Neuronal stem cell (in vitro differentiated cells): ENCODE measurements at regions not wholly inside any gene's neighbourhood (a gene's known extent, or its start where the extent isn't known, plus 50 kb on each side); places are given as distances from the start of the nearest gene placed in this dataset.

ENCODE experiments used
- DNase-seq: peaks from one replicate; pipeline ENCODE4 v3.0.0-alpha.2; 2013; ENCODE audit warnings: low spot score
- H2AFZ ChIP-seq: one replicate; pipeline ENCODE4 v1.6.1; 2013; ENCODE audit warnings: mild to moderate bottlenecking, low read length, inconsistent platforms
- H2AK5ac ChIP-seq: 2 replicates; pipeline ENCODE4 v1.6.1; 2013; ENCODE audit warnings: low read depth, mild to moderate bottlenecking, inconsistent platforms, low read length, moderate library complexity, mixed read lengths
- H2BK120ac ChIP-seq: 2 replicates; pipeline ENCODE4 v1.6.1; 2013; ENCODE audit warnings: low read depth, mild to moderate bottlenecking, inconsistent platforms, low read length, moderate library complexity, mixed read lengths
- H2BK12ac ChIP-seq: one replicate; pipeline ENCODE4 v1.6.1; 2013; ENCODE audit warnings: low read length, inconsistent platforms
- H2BK15ac ChIP-seq: 2 replicates; pipeline ENCODE4 v1.6.1; 2013; ENCODE audit warnings: mild to moderate bottlenecking, low read length, inconsistent platforms, mixed read lengths
- H2BK5ac ChIP-seq: one replicate; pipeline ENCODE4 v1.6.1; 2013; ENCODE audit warnings: inconsistent platforms, mild to moderate bottlenecking, low read length, moderate library complexity
- H3K14ac ChIP-seq: one replicate; pipeline ENCODE4 v1.6.1; 2013; ENCODE audit warnings: low read length, inconsistent platforms
- H3K18ac ChIP-seq: 2 replicates; pipeline ENCODE4 v1.6.1; 2013; ENCODE audit warnings: low read length, inconsistent platforms
- H3K23ac ChIP-seq: 2 replicates; pipeline ENCODE4 v1.6.1; 2013; ENCODE audit warnings: low read depth, mild to moderate bottlenecking, mixed read lengths, low read length, inconsistent platforms; ENCODE audit not compliant: poor library complexity
- H3K27ac ChIP-seq: replicated peaks from 3 replicates; pipeline ENCODE4 v1.5.1; 2013; ENCODE audit warnings: low read length, inconsistent platforms
- H3K27me3 ChIP-seq, 3 experiments: 2 replicates each; pipeline ENCODE4 v1.6.1; 2013; ENCODE audit warnings: low read length in 3 of 3, mild to moderate bottlenecking in 2 of 3, inconsistent platforms in 1 of 3, low read depth in 1 of 3, mixed read lengths in 1 of 3, moderate library complexity in 1 of 3; ENCODE audit not compliant: control insufficient read depth in 3 of 3, insufficient read depth in 3 of 3
- H3K36me3 ChIP-seq, 2 donors: replicated peaks in 1 of 2; 2 replicates each; pipeline ENCODE4 v1.6.1; 2013; ENCODE audit warnings: low read length in 2 of 2; ENCODE audit not compliant: control insufficient read depth in 2 of 2, insufficient read depth in 2 of 2
- H3K4ac ChIP-seq: 2 replicates; pipeline ENCODE4 v1.6.1; 2013; ENCODE audit warnings: inconsistent platforms, mild to moderate bottlenecking, low read length, moderate library complexity
- H3K4me1 ChIP-seq, 2 donors: 1 replicate in 1 of 2; 2 replicates in 1 of 2; pipeline ENCODE4 v1.6.1; 2013; ENCODE audit warnings: low read length in 2 of 2, low read depth in 1 of 2; ENCODE audit not compliant: control insufficient read depth in 2 of 2, insufficient read depth in 1 of 2
- H3K4me2 ChIP-seq: one replicate; pipeline ENCODE4 v1.6.1; 2013; ENCODE audit warnings: mild to moderate bottlenecking, low read length, inconsistent platforms; ENCODE audit not compliant: insufficient read depth, poor library complexity, severe bottlenecking
- H3K4me3 ChIP-seq, 2 donors: 2 replicates each; pipeline ENCODE4 v1.5.1; 2013; ENCODE audit warnings: low read length in 2 of 2, mild to moderate bottlenecking in 2 of 2, inconsistent platforms in 1 of 2, moderate library complexity in 1 of 2
- H3K79me1 ChIP-seq: one replicate; pipeline ENCODE4 v1.6.1; 2013; ENCODE audit warnings: low read depth, mild to moderate bottlenecking, inconsistent platforms, low read length, moderate library complexity
- H3K9ac ChIP-seq: one replicate; pipeline ENCODE4 v1.6.1; 2013; ENCODE audit warnings: mild to moderate bottlenecking, low read depth, low read length, inconsistent platforms; ENCODE audit not compliant: poor library complexity
- H3K9me3 ChIP-seq, 2 donors: replicated peaks in 1 of 2; 2 replicates each; pipeline versions ENCODE3 to v1.6.1; 2013; ENCODE audit warnings: low read length in 2 of 2, mild to moderate bottlenecking in 2 of 2, inconsistent platforms in 1 of 2, low read depth in 1 of 2, mixed read lengths in 1 of 2, moderate library complexity in 1 of 2; ENCODE audit not compliant: control insufficient read depth in 2 of 2, insufficient read depth in 1 of 2
- H4K8ac ChIP-seq: one replicate; pipeline ENCODE4 v1.6.1; 2013; ENCODE audit warnings: low read depth, mild to moderate bottlenecking, inconsistent platforms, low read length, moderate library complexity
- H4K91ac ChIP-seq: one replicate; pipeline ENCODE4 v1.6.1; 2013; ENCODE audit warnings: low read length, low read depth, mild to moderate bottlenecking, inconsistent platforms; ENCODE audit not compliant: poor library complexity
- WGBS, 2 donors: extraction: QIAGEN DNeasy Blood & Tissue Kit; methylation state at CpG; one replicate each; pipeline ENCODE4 v1.1.7; 2013; ENCODE audit warnings: missing lambda C conversion rate in 2 of 2, mixed read lengths in 1 of 2; ENCODE audit not compliant: insufficient read length in 2 of 2, insufficient replicate concordance in 1 of 2; ENCODE audit errors: extremely low coverage in 2 of 2; 5-methylcytosine and 5-hydroxymethylcytosine counted together

DNA sequence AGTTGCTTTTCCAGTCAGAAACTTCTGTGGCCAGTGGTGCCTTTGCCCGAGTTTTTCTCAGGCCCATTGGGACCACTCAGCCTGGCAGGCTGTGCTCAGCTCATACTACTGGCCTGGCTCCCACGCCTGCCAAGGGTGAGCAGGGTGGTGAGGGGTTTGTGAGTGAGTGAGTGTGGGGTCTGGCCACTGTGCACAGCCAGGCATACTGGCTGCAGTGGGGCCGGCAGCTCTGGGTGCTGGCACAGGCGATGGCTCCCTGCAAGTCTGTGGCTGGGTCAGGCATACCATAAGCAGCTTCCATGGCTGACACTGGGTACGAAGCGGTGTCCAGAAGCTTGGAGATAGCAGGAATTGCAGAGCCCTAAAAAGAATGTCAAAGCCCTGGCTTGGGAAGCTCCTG is 161.0 kb downstream of the SLITRK6 start:
- Histone ChIP-seq H3K27ac (no peak overlapping the region), H3K9ac (no peak overlapping the region), H2BK120ac (no peak overlapping the region), H3K4ac (no peak overlapping the region), H3K79me1 (no peaks in the 10 kb centered on the region), H4K91ac (no peak overlapping the region), H2AFZ (peak overlapping the region; percentile 29), H2BK5ac (no peak overlapping the region), H3K27me3 (no peaks in the 10 kb centered on the region), H3K36me3 (no peaks in the 10 kb centered on the region), H3K4me1 (no peaks in the 10 kb centered on the region), H3K4me3 (no peak overlapping the region), H3K14ac (no peak overlapping the region), H3K4me2 (no peak overlapping the region), H3K9me3 (no peaks in the 10 kb centered on the region), H2AK5ac (no peak overlapping the region), H3K18ac (peak overlapping the region; percentile 71), H2BK12ac (no peak overlapping the region), H4K8ac (no peak overlapping the region), H2BK15ac (no peak overlapping the region), H3K23ac (peak overlapping the region; percentile 95)
- DNase-seq: no peak
- no CpG with 5 or more reads among the region's 6 CpGs for WGBS, 2 donors

DNA sequence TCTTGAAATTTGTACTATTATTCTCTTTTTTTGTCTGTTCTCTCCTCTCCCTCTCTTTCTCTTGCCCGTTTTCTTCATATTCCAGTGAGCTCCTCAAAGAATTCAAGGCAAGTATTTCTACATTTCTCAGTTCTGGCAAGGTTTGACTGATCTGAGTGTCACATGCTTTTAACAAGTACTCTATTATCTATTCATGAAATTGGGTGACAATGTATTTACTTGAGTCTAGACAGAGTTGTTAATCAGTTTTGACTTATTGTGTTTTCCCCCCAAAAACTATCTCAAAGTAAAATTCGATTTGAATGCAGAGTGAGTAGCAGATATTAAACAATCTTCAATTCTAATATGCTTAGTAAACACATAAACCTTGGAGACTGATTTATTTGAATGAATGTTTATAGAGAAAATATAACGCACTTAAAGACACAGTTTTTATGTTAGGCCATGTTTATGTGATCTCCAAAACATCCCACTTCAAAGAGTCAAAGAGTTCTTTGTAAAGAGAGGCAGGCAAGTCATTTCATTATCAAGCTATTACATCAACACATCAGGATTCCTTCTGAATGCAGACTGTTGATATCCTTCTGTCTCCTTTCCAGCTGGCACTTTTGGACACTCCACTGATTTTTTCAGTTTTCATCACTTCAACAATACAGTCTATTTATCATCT is 166.6 kb downstream of the SLITRK6 start:
- Histone ChIP-seq H3K4me2 (no peak overlapping the region), H4K8ac (no peak overlapping the region), H2BK15ac (no peak overlapping the region), H2AFZ (no peak overlapping the region), H3K79me1 (no peaks in the 10 kb centered on the region), H3K36me3 (no peaks in the 10 kb centered on the region), H3K27me3 (no peaks in the 10 kb centered on the region), H4K91ac (no peak overlapping the region), H2BK5ac (no peak overlapping the region), H3K27ac (no peak overlapping the region), H2AK5ac (no peak overlapping the region), H3K4me1 (no peaks in the 10 kb centered on the region), H3K14ac (no peak overlapping the region), H2BK120ac (no peak overlapping the region), H3K18ac (no peak overlapping the region), H3K9ac (no peak overlapping the region), H3K9me3 (no peaks in the 10 kb centered on the region), H3K23ac (no peak overlapping the region), H3K4me3 (no peak overlapping the region), H2BK12ac (no peak overlapping the region), H3K4ac (no peak overlapping the region)
- no CpG with 5 or more reads among the region's 3 CpGs for WGBS, 2 donors
- DNase-seq: no peak

DNA sequence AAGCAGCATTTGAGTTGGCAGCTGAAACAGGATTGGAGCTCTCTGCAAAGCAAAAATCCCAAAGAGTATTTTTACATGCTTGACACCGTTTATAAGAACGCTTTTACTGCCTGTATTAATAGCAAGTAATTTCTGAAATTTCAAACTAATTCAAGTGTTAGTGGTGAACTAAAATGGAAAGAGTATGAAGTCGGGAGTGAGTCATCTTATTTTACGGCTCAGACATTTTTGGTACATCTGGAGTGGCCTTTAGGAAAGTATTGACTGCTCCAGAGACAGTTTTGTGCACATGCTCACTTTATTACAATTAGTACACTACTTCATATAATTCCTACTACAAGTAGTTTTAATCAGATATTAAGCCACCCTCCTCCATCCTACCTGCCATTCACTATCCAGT is 167.4 kb downstream of the SLITRK6 start:
- H2AK5ac ChIP-seq: no peak overlapping the region
- no peak overlapping the region for H2BK15ac ChIP-seq
- no peak overlapping the region for H3K14ac ChIP-seq
- no peaks in the 10 kb centered on the region for H3K36me3 ChIP-seq
- H3K27ac ChIP-seq: no peak overlapping the region
- no peaks in the 10 kb centered on the region for H3K9me3 ChIP-seq
- no peak overlapping the region for H4K8ac ChIP-seq
- no peak overlapping the region for H3K4ac ChIP-seq
- WGBS, 2 donors: no CpG with 5 or more reads among the region's 4 CpGs
- no peak overlapping the region for H3K23ac ChIP-seq
- no peak for DNase-seq
- no peaks in the 10 kb centered on the region for H3K27me3 ChIP-seq
- no peak overlapping the region for H4K91ac ChIP-seq
- H3K4me1 ChIP-seq: no peaks in the 10 kb centered on the region
- no peak overlapping the region for H2BK5ac ChIP-seq
- no peak overlapping the region for H3K4me3 ChIP-seq
- H3K79me1 ChIP-seq: no peaks in the 10 kb centered on the region
- no peak overlapping the region for H3K9ac ChIP-seq
- no peak overlapping the region for H2BK120ac ChIP-seq
- H2AFZ ChIP-seq: no peak overlapping the region
- H3K4me2 ChIP-seq: no peak overlapping the region
- H3K18ac ChIP-seq: no peak overlapping the region
- no peak overlapping the region for H2BK12ac ChIP-seq

DNA sequence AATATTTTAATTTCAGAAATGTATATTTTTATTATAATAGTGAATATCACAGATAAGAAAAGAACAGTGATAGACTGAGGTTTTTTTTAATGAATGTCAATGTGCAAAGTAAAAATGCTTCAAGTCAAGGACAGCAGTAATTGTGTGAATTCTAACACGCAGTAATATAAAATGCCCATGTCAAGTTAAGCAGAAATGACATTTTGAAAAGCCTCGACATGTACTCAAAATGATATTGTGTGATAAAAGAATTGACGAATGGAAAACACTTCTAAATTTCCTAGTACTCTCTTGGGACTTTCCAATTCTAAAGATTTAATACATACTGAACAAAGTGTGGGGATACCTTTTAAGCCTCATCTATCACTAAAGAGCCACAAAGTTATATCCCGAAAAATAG is 172.6 kb downstream of the SLITRK6 start:
- no peak overlapping the region for H3K4ac ChIP-seq
- no peak overlapping the region for H2BK15ac ChIP-seq
- H2AFZ ChIP-seq: no peak overlapping the region
- H3K36me3 ChIP-seq: no peaks in the 10 kb centered on the region
- H3K4me2 ChIP-seq: no peak overlapping the region
- no peak overlapping the region for H3K18ac ChIP-seq
- no peaks in the 10 kb centered on the region for H3K27me3 ChIP-seq
- H3K4me3 ChIP-seq: no peak overlapping the region
- no peak overlapping the region for H3K23ac ChIP-seq
- no peak for DNase-seq
- H3K27ac ChIP-seq: no peak overlapping the region
- no peak overlapping the region for H2BK120ac ChIP-seq
- H2BK12ac ChIP-seq: no peak overlapping the region
- no peak overlapping the region for H4K8ac ChIP-seq
- no peak overlapping the region for H3K9ac ChIP-seq
- no peak overlapping the region for H4K91ac ChIP-seq
- no peaks in the 10 kb centered on the region for H3K4me1 ChIP-seq
- H3K79me1 ChIP-seq: no peaks in the 10 kb centered on the region
- H3K14ac ChIP-seq: no peak overlapping the region
- H3K9me3 ChIP-seq: no peaks in the 10 kb centered on the region
- WGBS, 2 donors: no CpG with 5 or more reads among the region's 4 CpGs
- H2BK5ac ChIP-seq: no peak overlapping the region
- no peak overlapping the region for H2AK5ac ChIP-seq
